ENCODE measurements at regions not wholly inside any gene's neighbourhood (a gene's known extent, or its start where the extent isn't known, plus 50 kb on each side); places are given as distances from the start of the nearest gene placed in this dataset.

- DNase-seq (no peak), ATAC-seq (no peak)
- TF ChIP-seq EZH2phosphoT487 (IDR thresholded peaks at IDR 0.05; ENCODE audit: borderline replicate concordance, low read length): no peak
- ChIA-PET POLR2A (ENCODE audit: unreplicated experiment) (interaction anchor here (0.8 kb wide), 1 partner anchor 363 kb away, joined by 3 read pairs; no protein-coding TSS in a partner anchor), CTCF (no interaction called here)
- Histone ChIP-seq H3K9me3 (ENCODE audit: low read length) (no peaks in the 10 kb centered on the region), H3K36me3 (ENCODE audit: low read depth, low read length) (no peaks in the 10 kb centered on the region), H3K4me1 (ENCODE audit: insufficient read depth, low read length) (no peaks in the 10 kb centered on the region), H3K27ac (ENCODE audit: low read length) (no peak overlapping the region), H3K27me3 (ENCODE audit: low read length) (no peaks in the 10 kb centered on the region), H3K4me2 (ENCODE audit: low read length) (no peak overlapping the region), H3K4me3 (ENCODE audit: low read length) (no peak overlapping the region), H3F3A (ENCODE audit: low read length, unreplicated experiment) (no peaks in the 10 kb centered on the region), H3K9ac (ENCODE audit: low read length) (no peak overlapping the region), H3K79me2 (ENCODE audit: low read length) (no peaks in the 10 kb centered on the region), H2AFZ (ENCODE audit: low read length) (no peak overlapping the region), H3K9me2 (replicated peaks; ENCODE audit: low read length) (no peaks in the 10 kb centered on the region), H4K20me1 (ENCODE audit: low read length) (no peaks in the 10 kb centered on the region)
- intact Hi-C loops (cut with micrococcal nuclease): no loop called here
- no TSS peak for BruUV-seq (replicated peaks)
Measured at GRCh38 chr4:134139188-134139587, 62.4 kb downstream of the PABPC4L start.

- H3K36me3 ChIP-seq (ENCODE audit: low read depth, low read length): no peaks in the 10 kb centered on the region
Measured at GRCh38 chr4:134132086-134132783, 69.4 kb downstream of the PABPC4L start.

GRCh38 chr4:134126955-134127354 lies 74.6 kb downstream of the PABPC4L start:
- no peak overlapping the region for H3K27ac ChIP-seq (ENCODE audit: low read length)

More at GRCh38 chr4:134132086-134132783, 69.4 kb downstream of the PABPC4L start:
- H3K4me3 ChIP-seq (ENCODE audit: low read length): no peak overlapping the region
- no peak for TF ChIP-seq EZH2 (IDR thresholded peaks at IDR 0.05; ENCODE audit: low read length, unreplicated experiment)
- no peak for TF ChIP-seq EZH2phosphoT487 (IDR thresholded peaks at IDR 0.05; ENCODE audit: borderline replicate concordance, low read length)
- peak; percentile 47 for TF ChIP-seq CTCF (conservative IDR thresholded peaks at IDR 0.05; ENCODE audit: low read depth, low read length)
- H3K27me3 ChIP-seq (ENCODE audit: low read length): no peaks in the 10 kb centered on the region
- no peaks in the 10 kb centered on the region for H4K20me1 ChIP-seq (ENCODE audit: low read length)
- no peaks in the 10 kb centered on the region for H3F3A ChIP-seq (ENCODE audit: low read length, unreplicated experiment)
- no peak overlapping the region for H3K4me2 ChIP-seq (ENCODE audit: low read length)
- intact Hi-C loops (cut with micrococcal nuclease): loop anchor here (1.0 to 5.0 kb wide), 2 partner anchors 105 to 978 kb away; no protein-coding TSS in a partner anchor
- H3K79me2 ChIP-seq (ENCODE audit: low read length): no peaks in the 10 kb centered on the region
- ChIA-PET CTCF (interaction anchor here (0.6 to 1.0 kb wide), 5 partner anchors 599 to 986 kb away, joined by 3 to 5 read pairs (median 3); partner anchors contain the start of gene PCDH10), POLR2A (ENCODE audit: unreplicated experiment) (no interaction called here)
- ATAC-seq (peak; percentile 70), DNase-seq (peak; percentile 45)
- H3K4me1 ChIP-seq (ENCODE audit: insufficient read depth, low read length): no peaks in the 10 kb centered on the region
- no peak overlapping the region for H3K27ac ChIP-seq (ENCODE audit: low read length)
- no peaks in the 10 kb centered on the region for H3K9me3 ChIP-seq (ENCODE audit: low read length)
- no peak overlapping the region for H3K9ac ChIP-seq (ENCODE audit: low read length)
- no peak overlapping the region for H2AFZ ChIP-seq (ENCODE audit: low read length)
- no TSS peak for BruUV-seq (replicated peaks)
- no peaks in the 10 kb centered on the region for H3K9me2 ChIP-seq (replicated peaks; ENCODE audit: low read length)

More at GRCh38 chr4:134126955-134127354, 74.6 kb downstream of the PABPC4L start:
- Histone ChIP-seq H4K20me1 (ENCODE audit: low read length) (no peaks in the 10 kb centered on the region), H3K36me3 (ENCODE audit: low read depth, low read length) (no peaks in the 10 kb centered on the region), H3K79me2 (ENCODE audit: low read length) (no peaks in the 10 kb centered on the region), H3K4me2 (ENCODE audit: low read length) (no peak overlapping the region), H3K4me1 (ENCODE audit: insufficient read depth, low read length) (no peaks in the 10 kb centered on the region), H3K9me2 (replicated peaks; ENCODE audit: low read length) (no peaks in the 10 kb centered on the region), H3K27me3 (ENCODE audit: low read length) (no peaks in the 10 kb centered on the region), H3F3A (ENCODE audit: low read length, unreplicated experiment) (no peaks in the 10 kb centered on the region), H2AFZ (ENCODE audit: low read length) (no peak overlapping the region), H3K9ac (ENCODE audit: low read length) (no peak overlapping the region), H3K4me3 (ENCODE audit: low read length) (no peak overlapping the region), H3K9me3 (ENCODE audit: low read length) (no peaks in the 10 kb centered on the region)
- no peak for ATAC-seq
- CTCF ChIA-PET: no interaction called here
- intact Hi-C loops (cut with micrococcal nuclease): no loop called here
- POLR2A ChIA-PET (ENCODE audit: unreplicated experiment): no interaction called here
- no peak for DNase-seq
- TF ChIP-seq CTCF (conservative IDR thresholded peaks at IDR 0.05; ENCODE audit: low read depth, low read length) (no peak), EZH2phosphoT487 (IDR thresholded peaks at IDR 0.05; ENCODE audit: borderline replicate concordance, low read length) (no peak), EZH2 (IDR thresholded peaks at IDR 0.05; ENCODE audit: low read length, unreplicated experiment) (no peak)
- BruUV-seq (replicated peaks): no TSS peak

Measured in PC-3 (cell line).